Astrocyte (in vitro differentiated cells and primary cell): ENCODE measurements at regions not wholly inside any gene's neighbourhood (a gene's known extent, or its start where the extent isn't known, plus 50 kb on each side); places are given as distances from the start of the nearest gene placed in this dataset.

ENCODE experiments used
- DNase-seq: peaks from one replicate; pipeline ENCODE4 v3.0.0-alpha.2; 2010; ENCODE audit warnings: low read depth
- FAIRE-seq: peaks from 2 replicates; lab custom pipeline; 2011; peaks lifted over from hg19 to GRCh38; lab: Jason Lieb, UNC
- H2AFZ ChIP-seq: 2 replicates; pipeline ENCODE4 v1.6.0; 2012; ENCODE audit warnings: low read depth, low read length, inconsistent platforms
- H3K27ac ChIP-seq: 2 replicates; pipeline ENCODE4 v1.5.1; 2011; ENCODE audit warnings: low read depth, low read length, inconsistent platforms
- H3K27me3 ChIP-seq: 2 replicates; pipeline ENCODE4 v1.6.0; 2011; ENCODE audit warnings: low read length, inconsistent platforms; ENCODE audit not compliant: insufficient read depth
- H3K36me3 ChIP-seq: 2 replicates; pipeline ENCODE4 v1.5.1; 2011; ENCODE audit warnings: low read length, inconsistent platforms; ENCODE audit not compliant: insufficient read depth
- H3K4me1 ChIP-seq: 2 replicates; pipeline ENCODE4 v1.5.1; 2011; ENCODE audit warnings: low read length, inconsistent platforms; ENCODE audit not compliant: insufficient read depth
- H3K4me2 ChIP-seq: 2 replicates; pipeline ENCODE4 v1.6.0; 2012; ENCODE audit warnings: low read length, inconsistent platforms
- H3K4me3 ChIP-seq: 2 replicates; pipeline ENCODE4 v1.5.1; 2011; ENCODE audit warnings: low read depth, mild to moderate bottlenecking, low read length, inconsistent platforms; ENCODE audit not compliant: insufficient read depth
- H3K79me2 ChIP-seq: 2 replicates; pipeline ENCODE4 v1.6.0; 2012; ENCODE audit warnings: mild to moderate bottlenecking, low read length, inconsistent platforms; ENCODE audit not compliant: insufficient read depth
- H3K9ac ChIP-seq: 2 replicates; pipeline ENCODE4 v1.6.0; 2012; ENCODE audit warnings: mild to moderate bottlenecking, low read length, inconsistent platforms
- H3K9me3 ChIP-seq: 2 replicates; pipeline ENCODE4 v1.5.1; 2012; ENCODE audit warnings: low read depth, mild to moderate bottlenecking, low read length, inconsistent platforms; ENCODE audit not compliant: insufficient read depth
- H4K20me1 ChIP-seq: 2 replicates; pipeline ENCODE4 v1.6.0; 2012; ENCODE audit warnings: low read length, inconsistent platforms; ENCODE audit not compliant: insufficient read depth
- H3K27ac Mint-ChIP-seq: one replicate; pipeline ENCODE4 v1.8.0; 2021; ENCODE audit warnings: mild to moderate bottlenecking, mixed read lengths; ENCODE audit not compliant: unreplicated experiment
- H3K27me3 Mint-ChIP-seq: one replicate; pipeline ENCODE4 v1.8.0; 2021; ENCODE audit warnings: low read depth, mixed read lengths; ENCODE audit not compliant: unreplicated experiment
- H3K36me3 Mint-ChIP-seq: one replicate; pipeline ENCODE4 v1.8.0; 2021; ENCODE audit warnings: low read depth, mixed read lengths; ENCODE audit not compliant: unreplicated experiment
- H3K4me1 Mint-ChIP-seq: one replicate; pipeline ENCODE4 v1.8.0; 2021; ENCODE audit warnings: low read depth, mixed read lengths; ENCODE audit not compliant: unreplicated experiment
- H3K4me3 Mint-ChIP-seq: one replicate; pipeline ENCODE4 v1.8.0; 2021; ENCODE audit warnings: mild to moderate bottlenecking, moderate library complexity, mixed read lengths; ENCODE audit not compliant: unreplicated experiment
- H3K9me3 Mint-ChIP-seq: one replicate; pipeline ENCODE4 v1.8.0; 2021; ENCODE audit warnings: mild to moderate bottlenecking, mixed read lengths; ENCODE audit not compliant: unreplicated experiment
- CTCF ChIP-seq: IDR thresholded peaks from 2 replicates; pipeline ENCODE4 v1.5.1; 2011; ENCODE audit warnings: low read depth, mild to moderate bottlenecking, inconsistent platforms, low read length, moderate library complexity; ENCODE audit not compliant: insufficient read depth
- EZH2 ChIP-seq: IDR thresholded peaks from 2 replicates; pipeline ENCODE4 v1.6.1; 2012; ENCODE audit warnings: mild to moderate bottlenecking, low read length, inconsistent platforms; ENCODE audit not compliant: insufficient read depth

GRCh38 chr5:71923755-71924154, 183.5 kb upstream of the MAP1B start:
- Histone ChIP-seq H4K20me1 (no peaks in the 10 kb centered on the region), H3K79me2 (no peaks in the 10 kb centered on the region), H3K4me1 (peaks cover 26% of the 10 kb centered on the region), H3K36me3 (no peaks in the 10 kb centered on the region), H3K9me3 (no peaks in the 10 kb centered on the region), H3K4me3 (no peak overlapping the region), H2AFZ (no peak overlapping the region), H3K27ac (no peak overlapping the region), H3K9ac (no peak overlapping the region), H3K27me3 (no peaks in the 10 kb centered on the region), H3K4me2 (peak overlapping the region; percentile 66)
- Mint-ChIP-seq H3K4me3 (no peak overlapping the region), H3K27me3 (no peaks in the 10 kb centered on the region), H3K4me1 (peaks cover 25% of the 10 kb centered on the region), H3K27ac (no peak overlapping the region), H3K9me3 (no peaks in the 10 kb centered on the region), H3K36me3 (no peaks in the 10 kb centered on the region)
- DNase-seq = no peak
- no peak for FAIRE-seq
- TF ChIP-seq EZH2 (no peak), CTCF (no peak)

- Histone ChIP-seq H4K20me1 (no peaks in the 10 kb centered on the region), H3K9ac (peak overlapping the region; percentile 36), H3K4me3 (no peak overlapping the region), H3K4me1 (peaks cover 26% of the 10 kb centered on the region), H3K79me2 (no peaks in the 10 kb centered on the region), H3K27ac (peak overlapping the region; percentile 50), H3K27me3 (no peaks in the 10 kb centered on the region), H3K36me3 (no peaks in the 10 kb centered on the region), H3K4me2 (peak overlapping the region; percentile 66), H3K9me3 (no peaks in the 10 kb centered on the region), H2AFZ (no peak overlapping the region)
- Mint-ChIP-seq H3K27me3 (no peaks in the 10 kb centered on the region), H3K4me1 (peaks cover 25% of the 10 kb centered on the region), H3K27ac (peak overlapping the region; percentile 79), H3K4me3 (no peak overlapping the region), H3K9me3 (no peaks in the 10 kb centered on the region), H3K36me3 (no peaks in the 10 kb centered on the region)
- FAIRE-seq (peak; percentile 34), DNase-seq (peak; percentile 21)
- TF ChIP-seq CTCF = no peak
- no peak for TF ChIP-seq EZH2
Observed at GRCh38 chr5:71924325-71924724, 182.9 kb upstream of the MAP1B start.

GRCh38 chr5:71924980-71925379, 182.3 kb upstream of the MAP1B start:
- H3K27me3 Mint-ChIP-seq = no peaks in the 10 kb centered on the region
- H3K27ac Mint-ChIP-seq = peak overlapping the region; percentile 79
- peaks cover 25% of the 10 kb centered on the region for H3K4me1 Mint-ChIP-seq
- peak overlapping the region; percentile 36 for H3K9ac ChIP-seq
- H3K27me3 ChIP-seq = no peaks in the 10 kb centered on the region
- peak overlapping the region; percentile 50 for H3K27ac ChIP-seq
- H2AFZ ChIP-seq = peak overlapping the region; percentile 59
- peak; percentile 50 for DNase-seq
- no peaks in the 10 kb centered on the region for H3K79me2 ChIP-seq
- peaks cover 26% of the 10 kb centered on the region for H3K4me1 ChIP-seq
- peak overlapping the region; percentile 66 for H3K4me2 ChIP-seq
- FAIRE-seq = peak; percentile 78
- no peaks in the 10 kb centered on the region for H3K9me3 ChIP-seq
- H3K36me3 ChIP-seq = no peaks in the 10 kb centered on the region
- TF ChIP-seq CTCF = no peak
- no peak overlapping the region for H3K4me3 Mint-ChIP-seq
- H4K20me1 ChIP-seq = no peaks in the 10 kb centered on the region
- no peaks in the 10 kb centered on the region for H3K9me3 Mint-ChIP-seq
- H3K36me3 Mint-ChIP-seq = no peaks in the 10 kb centered on the region
- no peak overlapping the region for H3K4me3 ChIP-seq
